K562 (cell line): ENCODE measurements at regions not wholly inside any gene's neighbourhood (a gene's known extent, or its start where the extent isn't known, plus 50 kb on each side); places are given as distances from the start of the nearest gene placed in this dataset.

ENCODE experiments used
- ATAC-seq: fragments of 200-7000 bp; cut with Tn5 transposase; 3 replicates; pipeline ENCODE4 v1.9.1; 2020; ENCODE audit warnings: moderate library complexity
- BruUV-seq: library from RNA; stranded (reverse); fragments of 400-500 nt; replicated peaks from 2 replicates; lab custom pipeline; 2021; lab: Mats Ljungman, UMichigan
- CTCF ChIA-PET: fragments of 300-600 bp; formaldehyde crosslinking; extraction: SDS; loops from one replicate; lab custom pipeline; 2021; ENCODE audit warnings: low intra/inter-chr PET ratio; lab: Yijun Ruan, JAX
- POLR2A ChIA-PET: fragments of 300-600, 350-650 bp; sonication (Branson Sonifier 250); formaldehyde crosslinking; extraction: SDS; loops from one replicate; lab custom pipeline; 2021; ENCODE audit warnings: antibody characterized with exemption, inconsistent platforms; lab: Yijun Ruan, JAX
- DNase-seq, 4 experiments: peaks; one replicate each; pipeline versions ENCODE4 v3.0.0 to v3.0.0-alpha.2; 2011 to 2018; ENCODE audit warnings: low spot score in 3 of 4, mixed read lengths in 3 of 4; ENCODE audit errors: extremely low read depth in 1 of 4
- FAIRE-seq: peaks from 2 replicates; lab custom pipeline; 2011; peaks lifted over from hg19 to GRCh38; lab: Jason Lieb, UNC
- H2AFZ ChIP-seq: 2 replicates; pipeline ENCODE4 v1.6.0; 2011; ENCODE audit warnings: low read depth, low read length, control low read depth, inconsistent platforms
- H3K27ac ChIP-seq: fragments of 200-600 bp; 3 replicates; pipeline ENCODE4 v1.8.0; 2011; ENCODE audit warnings: low read depth, mild to moderate bottlenecking, control low read depth, inconsistent platforms, low read length, moderate library complexity, mixed read lengths; ENCODE audit errors: extremely low read depth
- H3K27me3 ChIP-seq, 2 experiments: fragments of 300-600 bp in 1 of 2; 2 replicates in 1 of 2; 3 replicates in 1 of 2; pipeline versions ENCODE4 v1.6.0 to v1.8.0; 2011; ENCODE audit warnings: inconsistent platforms in 2 of 2, low read length in 2 of 2, mild to moderate bottlenecking in 1 of 2, mixed read lengths in 1 of 2, moderate library complexity in 1 of 2; ENCODE audit not compliant: control insufficient read depth in 2 of 2, insufficient read depth in 2 of 2
- H3K36me3 ChIP-seq: fragments of 300-600 bp; 3 replicates; pipeline ENCODE4 v1.8.0; 2011; ENCODE audit warnings: mild to moderate bottlenecking, low read length, inconsistent platforms; ENCODE audit not compliant: control insufficient read depth, insufficient read depth
- H3K4me1 ChIP-seq, 2 experiments: fragments of 200-600 bp in 1 of 2; replicated peaks in 1 of 2; 2 replicates in 1 of 2; 3 replicates in 1 of 2; pipeline versions ENCODE4 v1.5.1 to v1.8.0; 2011; ENCODE audit warnings: inconsistent platforms in 2 of 2, low read length in 2 of 2, mild to moderate bottlenecking in 1 of 2, mixed read lengths in 1 of 2, moderate library complexity in 1 of 2; ENCODE audit not compliant: control insufficient read depth in 2 of 2, insufficient read depth in 2 of 2
- H3K4me2 ChIP-seq: 2 replicates; pipeline ENCODE4 v1.6.1; 2011; ENCODE audit warnings: low read length, control low read depth, inconsistent platforms, mixed read lengths; ENCODE audit not compliant: insufficient read depth
- H3K4me3 ChIP-seq: fragments of 200-600 bp; sonication (generic), shearing (Covaris generic); 2 replicates; pipeline ENCODE4 v1.5.1; 2016; ENCODE audit warnings: control low read depth, inconsistent platforms
- H3K79me2 ChIP-seq: fragments of 200-600 bp; 3 replicates; pipeline ENCODE4 v1.8.0; 2011; ENCODE audit warnings: low read length, inconsistent platforms; ENCODE audit not compliant: control insufficient read depth, insufficient read depth
- H3K9ac ChIP-seq, 2 experiments: 2 replicates each; pipeline versions ENCODE4 v1.6.0 to v1.6.1; 2011; ENCODE audit warnings: low read depth in 2 of 2, low read length in 2 of 2, control low read depth in 1 of 2, inconsistent platforms in 1 of 2, mild to moderate bottlenecking in 1 of 2, mixed read lengths in 1 of 2; ENCODE audit not compliant: insufficient read depth in 1 of 2
- H3K9me1 ChIP-seq: one replicate; pipeline ENCODE4 v1.6.0; 2011; ENCODE audit warnings: inconsistent platforms, mild to moderate bottlenecking, low read length, moderate library complexity; ENCODE audit not compliant: control insufficient read depth, insufficient read depth
- H3K9me3 ChIP-seq: replicated peaks from 2 replicates; pipeline ENCODE4 v1.5.1; 2011; ENCODE audit warnings: low read depth, low read length, inconsistent platforms; ENCODE audit not compliant: control insufficient read depth, insufficient read depth
- H4K20me1 ChIP-seq: replicated peaks from 2 replicates; pipeline ENCODE4 v1.6.1; 2011; ENCODE audit warnings: low read length, inconsistent platforms, mixed read lengths; ENCODE audit not compliant: control insufficient read depth, insufficient read depth
- CSDE1 ChIP-seq, 2 experiments: fragments of 450-650 bp; IDR thresholded peaks; 2 replicates each; pipeline ENCODE4 v1.6.1; 2016; ENCODE audit warnings: mild to moderate bottlenecking in 1 of 2
- ILF3 ChIP-seq: fragments of 450-650 bp; IDR thresholded peaks from 2 replicates; pipeline ENCODE4 v1.6.1; 2018; ENCODE audit warnings: antibody characterized with exemption, mild to moderate bottlenecking, moderate library complexity, borderline replicate concordance
- MAFK ChIP-seq: IDR thresholded peaks from 2 replicates; pipeline ENCODE4 v1.6.1; 2011; ENCODE audit warnings: low read length, improper control_type of control experiment
- MTF1 ChIP-seq: fragments of 250-450 bp; sonication (Bioruptor Pico); IDR thresholded peaks from 2 replicates; pipeline ENCODE4 v1.9.0; 2021; ENCODE audit warnings: moderate library complexity, mild to moderate bottlenecking, inconsistent platforms, borderline replicate concordance
- NFE2L1 ChIP-seq: fragments of 450-650 bp; IDR thresholded peaks from 2 replicates; pipeline ENCODE4 v1.6.1; 2016; ENCODE audit warnings: missing genetic modification characterization, low read depth, mild to moderate bottlenecking, missing compliant biosample characterization, moderate library complexity, borderline replicate concordance
- PURB ChIP-seq: sonication (generic); formaldehyde crosslinking; IDR thresholded peaks from 2 replicates; pipeline ENCODE4 v1.9.0; 2021; ENCODE audit warnings: low read depth, mild to moderate bottlenecking, missing genetic modification reagents
- RFX5 ChIP-seq: IDR thresholded peaks from 2 replicates; pipeline ENCODE4 v1.6.1; 2011; ENCODE audit warnings: low read depth, mild to moderate bottlenecking, improper control_type of control experiment, low read length
- SREBF2 ChIP-seq: sonication (generic); formaldehyde crosslinking; IDR thresholded peaks from 2 replicates; pipeline ENCODE4 v1.4.0; 2020; ENCODE audit warnings: mild to moderate bottlenecking, missing genetic modification reagents
- USF1 ChIP-seq: sonication (generic); formaldehyde crosslinking; IDR thresholded peaks from 2 replicates; pipeline ENCODE4 v1.9.0; 2022; ENCODE audit warnings: mild to moderate bottlenecking, missing genetic modification reagents
- ZBTB33 ChIP-seq: sonication (generic); formaldehyde crosslinking; IDR thresholded peaks from 2 replicates; pipeline ENCODE4 v1.8.1; 2023; ENCODE audit warnings: mild to moderate bottlenecking, missing genetic modification reagents
- ZNF707 ChIP-seq: fragments of 250-450 bp; sonication (Bioruptor Pico); conservative IDR thresholded peaks from 2 replicates; pipeline ENCODE4 v1.8.0; 2022; ENCODE audit warnings: inconsistent platforms, mild to moderate bottlenecking, moderate library complexity
- WGBS: fragments of 100-300 bp; shearing (Covaris generic); methylation state at CpG from one replicate; pipeline ENCODE4 v1.1.6; 2016; ENCODE audit warnings: low coverage, mixed read lengths; ENCODE audit not compliant: insufficient coverage; ENCODE audit errors: missing lambda C conversion rate; 5-methylcytosine and 5-hydroxymethylcytosine counted together
- in situ Hi-C: fragments of 300-500 bp; cut with MboI; formaldehyde crosslinking; loops from 4 replicates; pipeline ENCODE4 v1.15.0; 2018; ENCODE audit warnings: inconsistent platforms, mixed read lengths
- intact Hi-C: fragments of 100-400 bp; cut with micrococcal nuclease; formaldehyde crosslinking; loops from 2 replicates; pipeline ENCODE4 v1.14.2; 2022
- TF ChIP-seq, protein P1 (sequence below): fragments of 200-800 bp; sonication (Bioruptor generic); IDR thresholded peaks from 2 replicates; pipeline ENCODE4 v1.6.1; 2017; ENCODE audit warnings: missing genetic modification characterization, missing compliant biosample characterization

DNA sequence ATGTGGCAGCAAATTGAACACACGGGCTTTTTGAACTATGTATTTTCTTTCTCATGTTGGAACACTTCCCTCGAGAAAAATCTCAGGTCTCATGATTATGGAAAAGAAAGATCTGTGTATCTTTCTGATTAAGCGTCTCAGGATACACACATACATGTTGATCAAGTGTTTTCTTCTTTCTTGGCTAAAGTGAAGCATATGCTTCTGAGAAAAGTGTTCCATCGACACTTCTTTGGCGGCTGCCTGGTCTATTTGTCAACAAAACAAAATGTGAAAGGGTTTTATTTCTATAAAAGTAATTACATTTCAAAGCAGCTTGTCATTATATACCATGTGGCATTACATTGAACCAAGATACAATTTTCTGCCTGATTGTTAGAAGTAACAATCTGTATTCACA, 157.5 kb downstream of the DLEU7 start:
- no peak overlapping the region for H3K4me3 ChIP-seq
- in situ Hi-C loops, result no loop called here
- no peak for TF ChIP-seq NFE2L1
- TF ChIP-seq, protein P1, sequence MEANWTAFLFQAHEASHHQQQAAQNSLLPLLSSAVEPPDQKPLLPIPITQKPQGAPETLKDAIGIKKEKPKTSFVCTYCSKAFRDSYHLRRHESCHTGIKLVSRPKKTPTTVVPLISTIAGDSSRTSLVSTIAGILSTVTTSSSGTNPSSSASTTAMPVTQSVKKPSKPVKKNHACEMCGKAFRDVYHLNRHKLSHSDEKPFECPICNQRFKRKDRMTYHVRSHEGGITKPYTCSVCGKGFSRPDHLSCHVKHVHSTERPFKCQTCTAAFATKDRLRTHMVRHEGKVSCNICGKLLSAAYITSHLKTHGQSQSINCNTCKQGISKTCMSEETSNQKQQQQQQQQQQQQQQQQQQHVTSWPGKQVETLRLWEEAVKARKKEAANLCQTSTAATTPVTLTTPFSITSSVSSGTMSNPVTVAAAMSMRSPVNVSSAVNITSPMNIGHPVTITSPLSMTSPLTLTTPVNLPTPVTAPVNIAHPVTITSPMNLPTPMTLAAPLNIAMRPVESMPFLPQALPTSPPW (CRISPR knock-in tag), result no peak
- TF ChIP-seq CSDE1 (IDR thresholded peaks at IDR 0.05), result no peak
- no peak for TF ChIP-seq ZBTB33
- no peak for TF ChIP-seq MTF1
- no peak for TF ChIP-seq RFX5
- TF ChIP-seq ILF3, result no peak
- no peak for TF ChIP-seq ZNF707 (CRISPR knock-in tag)
- TF ChIP-seq PURB, result no peak
- no peak for TF ChIP-seq SREBF2 (CRISPR knock-in tag)
- TF ChIP-seq MAFK, result no peak
- no peak for TF ChIP-seq USF1 (CRISPR knock-in tag)
- H4K20me1 ChIP-seq, result no peaks in the 10 kb centered on the region
- no peak overlapping the region for H3K4me2 ChIP-seq
- POLR2A ChIA-PET, result interaction anchor here (0.9 kb wide), 1 partner anchor 689 kb away, joined by 4 read pairs; no protein-coding TSS in a partner anchor
- no peak for DNase-seq
- intact Hi-C loops, result no loop called here
- ATAC-seq, result no peak
- H3K4me1 ChIP-seq, result no peaks in the 10 kb centered on the region
- H3K27ac ChIP-seq, result no peak overlapping the region
- no peak overlapping the region for H3K9ac ChIP-seq
- FAIRE-seq, result no peak
- H3K9me1 ChIP-seq, result no peaks in the 10 kb centered on the region
- BruUV-seq, result no TSS peak
- CTCF ChIA-PET, result no interaction called here
- WGBS, result 37% methylated on average over 5 of the region's 5 CpGs
- no peaks in the 10 kb centered on the region for H3K9me3 ChIP-seq
- no peaks in the 10 kb centered on the region for H3K27me3 ChIP-seq
- no peaks in the 10 kb centered on the region for H3K79me2 ChIP-seq
- H3K36me3 ChIP-seq, result no peaks in the 10 kb centered on the region
- no peak overlapping the region for H2AFZ ChIP-seq
